SKM-1 treated with dmso at 0.1 percent for 144 hours (cell line): ENCODE measurements at regions not wholly inside any gene's neighbourhood (a gene's known extent, or its start where the extent isn't known, plus 50 kb on each side); places are given as distances from the start of the nearest gene placed in this dataset.
A peak's percentile ranks its signal among the peaks of the same experiment; 100 is the strongest.

Experiments used
- DNase-seq: peaks from one replicate; lab custom pipeline; 2025; ENCODE audit not compliant: unreplicated experiment; lab: John Stamatoyannopoulos, UW

- DNase-seq = no peak
Observed at GRCh38 chr15:77541421-77542181, 91.1 kb downstream of the LINGO1 start.

- peak; percentile 12 for DNase-seq
Observed at GRCh38 chr15:77540312-77541060, 92.2 kb downstream of the LINGO1 start.

DNA sequence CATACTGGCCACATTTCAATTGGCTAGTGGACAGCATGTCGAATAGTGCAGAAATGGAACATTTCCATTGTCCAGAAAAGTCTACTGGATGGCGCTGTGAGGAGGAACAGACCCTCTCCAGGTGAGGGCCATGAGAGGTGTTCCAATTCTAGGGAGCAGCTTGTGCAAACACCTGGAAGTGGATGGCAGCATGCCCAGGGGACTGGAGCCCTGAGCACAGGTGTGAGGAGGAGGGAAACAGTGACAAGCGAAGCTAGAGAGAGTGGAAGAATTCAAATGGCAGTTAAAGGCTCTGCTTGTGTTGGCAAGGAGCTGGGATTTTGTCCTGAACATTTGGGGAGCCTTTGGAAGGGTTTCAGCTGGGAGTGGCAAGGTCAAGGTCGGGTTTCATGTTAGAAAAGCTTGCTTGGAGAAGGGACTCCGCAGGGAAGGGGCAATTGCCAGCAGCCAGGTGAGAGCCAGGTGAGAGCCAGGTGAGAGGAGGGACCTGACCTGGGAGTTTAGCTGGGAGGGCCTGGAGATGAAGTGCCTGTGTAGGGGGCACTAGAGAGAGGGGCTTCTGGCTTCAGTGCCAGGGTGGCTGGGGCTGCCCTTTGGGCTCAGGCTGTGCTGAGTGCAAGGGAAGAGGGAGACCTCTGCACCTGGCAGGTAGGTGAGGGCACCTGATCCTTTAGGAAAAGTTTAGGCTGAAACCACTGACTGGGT is 93.8 kb downstream of the LINGO1 start:
- no peak for DNase-seq

GRCh38 chr15:77538027-77538451 is 94.7 kb downstream of the LINGO1 start:
- no peak for DNase-seq

- DNase-seq = no peak
Observed at GRCh38 chr15:77537006-77537405, 95.7 kb downstream of the LINGO1 start.

GRCh38 chr15:77535845-77536244 is 96.9 kb downstream of the LINGO1 start:
- no peak for DNase-seq
